ENCODE measurements at regions not wholly inside any gene's neighbourhood (a gene's known extent, or its start where the extent isn't known, plus 50 kb on each side); places are given as distances from the start of the nearest gene placed in this dataset.

DNA sequence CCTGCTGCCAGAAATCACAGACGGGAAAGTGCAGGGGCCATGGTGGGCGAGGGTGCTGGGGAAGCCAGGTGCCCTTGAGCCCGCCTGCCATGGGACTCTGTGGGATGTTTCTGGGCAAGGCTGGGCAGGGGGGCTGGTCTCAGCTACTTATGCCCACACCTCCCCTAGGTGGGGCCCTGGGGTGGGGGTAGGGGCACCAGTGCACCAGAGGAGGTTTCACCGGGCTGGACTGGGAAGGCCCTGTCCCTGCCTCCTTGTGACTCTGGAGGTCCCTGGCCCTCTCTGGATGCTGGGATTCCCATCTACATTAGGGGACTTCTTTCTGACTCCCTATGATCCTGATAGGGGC is 75.2 kb upstream of the WNT11 start:
- POLR2A ChIA-PET: no interaction called here
- Histone ChIP-seq H3K4me3 (ENCODE audit: low read depth, low read length) (no peak overlapping the region), H3K9me3 (no peaks in the 10 kb centered on the region), H3K4me1 (peaks cover 18% of the 10 kb centered on the region), H3K36me3 (ENCODE audit: control insufficient read depth, insufficient read depth, low read length) (no peaks in the 10 kb centered on the region), H3K27me3 (replicated peaks; ENCODE audit: control insufficient read depth, insufficient read depth, low read length) (no peaks in the 10 kb centered on the region)
- Mint-ChIP-seq H3K36me3 (ENCODE audit: insufficient read depth, unreplicated experiment) (no peaks in the 10 kb centered on the region), H3K27ac (ENCODE audit: unreplicated experiment) (no peak overlapping the region), H3K4me1 (ENCODE audit: low read depth, unreplicated experiment) (peaks cover 10% of the 10 kb centered on the region), H3K4me3 (ENCODE audit: unreplicated experiment) (no peak overlapping the region), H3K9me3 (ENCODE audit: unreplicated experiment) (no peaks in the 10 kb centered on the region), H3K27me3 (ENCODE audit: insufficient read depth, unreplicated experiment) (no peaks in the 10 kb centered on the region)
- DNase-seq: no peak
- TF ChIP-seq, protein P1, sequence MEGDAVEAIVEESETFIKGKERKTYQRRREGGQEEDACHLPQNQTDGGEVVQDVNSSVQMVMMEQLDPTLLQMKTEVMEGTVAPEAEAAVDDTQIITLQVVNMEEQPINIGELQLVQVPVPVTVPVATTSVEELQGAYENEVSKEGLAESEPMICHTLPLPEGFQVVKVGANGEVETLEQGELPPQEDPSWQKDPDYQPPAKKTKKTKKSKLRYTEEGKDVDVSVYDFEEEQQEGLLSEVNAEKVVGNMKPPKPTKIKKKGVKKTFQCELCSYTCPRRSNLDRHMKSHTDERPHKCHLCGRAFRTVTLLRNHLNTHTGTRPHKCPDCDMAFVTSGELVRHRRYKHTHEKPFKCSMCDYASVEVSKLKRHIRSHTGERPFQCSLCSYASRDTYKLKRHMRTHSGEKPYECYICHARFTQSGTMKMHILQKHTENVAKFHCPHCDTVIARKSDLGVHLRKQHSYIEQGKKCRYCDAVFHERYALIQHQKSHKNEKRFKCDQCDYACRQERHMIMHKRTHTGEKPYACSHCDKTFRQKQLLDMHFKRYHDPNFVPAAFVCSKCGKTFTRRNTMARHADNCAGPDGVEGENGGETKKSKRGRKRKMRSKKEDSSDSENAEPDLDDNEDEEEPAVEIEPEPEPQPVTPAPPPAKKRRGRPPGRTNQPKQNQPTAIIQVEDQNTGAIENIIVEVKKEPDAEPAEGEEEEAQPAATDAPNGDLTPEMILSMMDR (IDR thresholded peaks at IDR 0.05; ENCODE audit: insufficient read depth in 1 of 2, low read depth in 1 of 2, low read length in 1 of 2, severe bottlenecking in 1 of 2, unreplicated experiment in 1 of 2): no peak
- CTCF ChIA-PET: no interaction called here
- BruUV-seq (replicated peaks): no TSS peak
- intact Hi-C loops (cut with micrococcal nuclease; ENCODE audit: unreplicated experiment): no loop called here

DNA sequence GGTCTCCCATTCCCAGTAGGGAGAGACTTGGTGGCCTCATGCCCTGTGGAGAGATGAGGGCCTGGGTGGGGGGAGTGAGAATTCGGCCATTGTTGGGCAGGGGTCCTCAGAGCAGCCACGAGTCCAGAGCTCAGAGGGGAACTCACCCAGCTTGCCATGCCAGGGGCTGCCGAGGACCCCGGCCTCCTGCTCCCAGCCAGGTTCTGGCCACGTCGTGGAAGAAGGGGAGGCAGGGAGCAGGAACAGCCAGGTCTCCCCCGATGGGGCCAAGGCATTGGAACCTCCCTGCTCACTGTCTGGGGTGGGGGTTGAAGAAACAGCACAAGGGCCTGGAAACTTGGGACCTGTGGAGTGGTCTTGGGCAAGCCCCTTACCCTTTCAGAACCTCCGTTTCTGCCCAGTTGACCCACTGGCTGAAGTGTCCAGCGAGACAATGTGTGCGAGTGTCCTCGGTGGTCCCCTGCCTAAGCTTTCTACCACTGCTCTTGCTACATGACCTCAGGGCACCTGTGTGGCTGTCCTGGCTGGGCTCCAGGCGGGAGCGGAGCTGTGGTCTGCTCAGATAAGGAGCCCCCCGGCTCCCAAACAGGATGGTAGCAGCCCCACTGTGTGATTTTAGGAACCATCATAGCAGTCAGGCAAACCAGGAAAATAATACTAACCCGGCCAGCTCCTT is 74.7 kb upstream of the WNT11 start:
- H3K4me1 Mint-ChIP-seq (ENCODE audit: low read depth, unreplicated experiment): peaks cover 10% of the 10 kb centered on the region
- no peak overlapping the region for H3K27ac Mint-ChIP-seq (ENCODE audit: unreplicated experiment)
- Histone ChIP-seq H3K9me3 (no peaks in the 10 kb centered on the region), H3K36me3 (ENCODE audit: control insufficient read depth, insufficient read depth, low read length) (no peaks in the 10 kb centered on the region), H3K4me1 (peaks cover 18% of the 10 kb centered on the region), H3K27me3 (replicated peaks; ENCODE audit: control insufficient read depth, insufficient read depth, low read length) (no peaks in the 10 kb centered on the region), H3K4me3 (ENCODE audit: low read depth, low read length) (no peak overlapping the region)
- CTCF ChIA-PET: no interaction called here
- H3K36me3 Mint-ChIP-seq (ENCODE audit: insufficient read depth, unreplicated experiment): no peaks in the 10 kb centered on the region
- POLR2A ChIA-PET: no interaction called here
- DNase-seq: no peak
- no peaks in the 10 kb centered on the region for H3K27me3 Mint-ChIP-seq (ENCODE audit: insufficient read depth, unreplicated experiment)
- H3K4me3 Mint-ChIP-seq (ENCODE audit: unreplicated experiment): no peak overlapping the region
- BruUV-seq (replicated peaks): no TSS peak
- intact Hi-C loops (cut with micrococcal nuclease; ENCODE audit: unreplicated experiment): no loop called here
- TF ChIP-seq, protein P1 (IDR thresholded peaks at IDR 0.05; ENCODE audit: insufficient read depth in 1 of 2, low read depth in 1 of 2, low read length in 1 of 2, severe bottlenecking in 1 of 2, unreplicated experiment in 1 of 2): no peak
- no peaks in the 10 kb centered on the region for H3K9me3 Mint-ChIP-seq (ENCODE audit: unreplicated experiment)

DNA sequence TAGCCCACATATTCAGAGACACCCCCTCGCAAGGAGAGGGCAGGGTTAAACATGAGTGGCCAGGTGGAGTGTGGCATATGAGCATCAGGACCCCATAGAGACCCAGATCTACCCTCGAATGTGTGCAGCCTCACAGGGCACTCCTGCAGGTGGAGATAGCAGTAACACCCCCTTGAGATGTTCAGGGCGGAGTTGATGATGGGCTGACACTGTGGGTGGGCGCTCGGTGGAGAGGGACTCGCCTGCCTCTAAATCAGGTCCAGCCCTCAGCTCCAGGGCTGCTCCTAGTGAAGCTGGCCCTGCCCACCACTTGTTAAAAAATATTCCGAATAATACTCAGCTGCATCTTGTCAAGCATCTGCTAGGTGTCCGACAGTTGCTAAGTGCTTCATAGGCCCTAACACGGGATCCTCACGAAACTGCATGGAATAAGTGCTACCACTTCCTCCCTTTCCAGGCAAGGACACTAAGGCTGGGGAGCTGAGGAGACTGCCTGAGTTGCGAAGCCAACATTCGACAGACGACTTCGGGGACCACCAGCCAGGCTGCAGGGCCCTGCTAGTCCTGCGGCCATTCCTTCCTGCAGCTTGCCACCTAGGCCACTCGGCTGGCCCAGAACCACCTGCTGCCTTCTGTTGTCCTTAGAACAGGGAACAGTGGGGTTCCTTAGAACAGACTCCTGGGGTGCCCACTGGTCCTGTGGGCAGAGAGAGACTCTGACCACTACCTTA is 74.0 kb upstream of the WNT11 start:
- DNase-seq: no peak
- no peak overlapping the region for H3K27ac Mint-ChIP-seq (ENCODE audit: unreplicated experiment)
- no TSS peak for BruUV-seq (replicated peaks)
- Histone ChIP-seq H3K36me3 (ENCODE audit: control insufficient read depth, insufficient read depth, low read length) (no peaks in the 10 kb centered on the region), H3K9me3 (no peaks in the 10 kb centered on the region), H3K4me1 (peaks cover 18% of the 10 kb centered on the region), H3K27me3 (replicated peaks; ENCODE audit: control insufficient read depth, insufficient read depth, low read length) (no peaks in the 10 kb centered on the region), H3K4me3 (ENCODE audit: low read depth, low read length) (no peak overlapping the region)
- intact Hi-C loops (cut with micrococcal nuclease; ENCODE audit: unreplicated experiment): no loop called here
- no peaks in the 10 kb centered on the region for H3K36me3 Mint-ChIP-seq (ENCODE audit: insufficient read depth, unreplicated experiment)
- H3K27me3 Mint-ChIP-seq (ENCODE audit: insufficient read depth, unreplicated experiment): no peaks in the 10 kb centered on the region
- ChIA-PET POLR2A (no interaction called here), CTCF (no interaction called here)
- peaks cover 10% of the 10 kb centered on the region for H3K4me1 Mint-ChIP-seq (ENCODE audit: low read depth, unreplicated experiment)
- no peak overlapping the region for H3K4me3 Mint-ChIP-seq (ENCODE audit: unreplicated experiment)
- H3K9me3 Mint-ChIP-seq (ENCODE audit: unreplicated experiment): no peaks in the 10 kb centered on the region
- TF ChIP-seq, protein P1 (IDR thresholded peaks at IDR 0.05; ENCODE audit: insufficient read depth in 1 of 2, low read depth in 1 of 2, low read length in 1 of 2, severe bottlenecking in 1 of 2, unreplicated experiment in 1 of 2): no peak

All from Caco-2 (cell line).